Stomach (tissue), 8 donors: ENCODE measurements at regions not wholly inside any gene's neighbourhood (a gene's known extent, or its start where the extent isn't known, plus 50 kb on each side); places are given as distances from the start of the nearest gene placed in this dataset.

Experiments
- DNase-seq, 2 donors: peaks; one replicate each; pipeline versions ENCODE4 v3.0.0 to v3.0.0-alpha.2; 2013 to 2019
- H3K27ac ChIP-seq, 5 donors: fragments of 200-600 bp in 4 of 5; sonication (generic) in 4 of 5; one replicate each; pipeline ENCODE4 v1.5.1; 2013 to 2019; ENCODE audit warnings: mild to moderate bottlenecking in 1 of 5, moderate library complexity in 1 of 5
- H3K27me3 ChIP-seq, 3 donors: fragments of 200-600 bp; sonication (generic); one replicate each; pipeline ENCODE4 v1.5.1; 2017 to 2019; ENCODE audit warnings: mixed run types in 1 of 3
- H3K36me3 ChIP-seq, 4 donors: fragments of 200-600 bp; sonication (generic); 1 replicate in 3 of 4; 2 replicates in 1 of 4; pipeline ENCODE4 v1.5.1; 2016 to 2019
- H3K4me1 ChIP-seq, 4 donors: fragments of 200-600 bp; sonication (generic); one replicate each; pipeline ENCODE4 v1.5.1; 2016 to 2019
- H3K4me3 ChIP-seq, 4 donors: fragments of 200-600 bp; sonication (generic) in 3 of 4; one replicate each; pipeline ENCODE4 v1.5.1; 2016 to 2019; ENCODE audit warnings: mild to moderate bottlenecking in 1 of 4
- H3K9me3 ChIP-seq, 4 donors: fragments of 200-600 bp; sonication (generic); one replicate each; pipeline ENCODE4 v1.5.1; 2016 to 2019
- EP300 ChIP-seq: sonication (generic); formaldehyde crosslinking; IDR thresholded peaks from one replicate; pipeline ENCODE4 v1.6.1; 2017; ENCODE audit warnings: antibody characterized with exemption
- POLR2A ChIP-seq, 4 donors: fragments of 450-650 bp; IDR thresholded peaks; one replicate each; pipeline ENCODE4 v1.6.1; 2016; ENCODE audit warnings: antibody characterized with exemption in 4 of 4, control low read depth in 2 of 4, mild to moderate bottlenecking in 1 of 4, moderate library complexity in 1 of 4
- POLR2AphosphoS5 ChIP-seq, 3 donors: sonication (generic); formaldehyde crosslinking; IDR thresholded peaks; one replicate each; pipeline ENCODE4 v1.6.1; 2016; ENCODE audit warnings: antibody characterized with exemption in 3 of 3
- WGBS, 5 donors: extraction: QIAGEN DNeasy Blood & Tissue Kit in 3 of 5; methylation state at CpG; one replicate each; pipeline versions ENCODE4 v1.1.5 to v1.1.7; 2013 to 2018; 5-methylcytosine and 5-hydroxymethylcytosine counted together
- intact Hi-C: fragments of 100-400 bp; cut with DNase I; formaldehyde crosslinking; loops from one replicate; pipeline ENCODE4 v1.15.1; 2023; ENCODE audit warnings: low total_unique reads
- TF ChIP-seq, protein P1 (sequence below), 7 experiments: fragments of 450-650 bp in 4 of 7; fragments of 200-600 bp in 3 of 7; sonication (generic) in 3 of 7; IDR thresholded peaks; one replicate each; pipeline ENCODE4 v1.5.1; 2016 to 2019; ENCODE audit warnings: antibody characterized with exemption in 7 of 7, control low read depth in 2 of 7, mild to moderate bottlenecking in 1 of 7
- donor health status: healthy with polysubstance abuse.
- donor health status: Bipolar disorder and iron deficiency.
- donor health status: healthy.

DNA sequence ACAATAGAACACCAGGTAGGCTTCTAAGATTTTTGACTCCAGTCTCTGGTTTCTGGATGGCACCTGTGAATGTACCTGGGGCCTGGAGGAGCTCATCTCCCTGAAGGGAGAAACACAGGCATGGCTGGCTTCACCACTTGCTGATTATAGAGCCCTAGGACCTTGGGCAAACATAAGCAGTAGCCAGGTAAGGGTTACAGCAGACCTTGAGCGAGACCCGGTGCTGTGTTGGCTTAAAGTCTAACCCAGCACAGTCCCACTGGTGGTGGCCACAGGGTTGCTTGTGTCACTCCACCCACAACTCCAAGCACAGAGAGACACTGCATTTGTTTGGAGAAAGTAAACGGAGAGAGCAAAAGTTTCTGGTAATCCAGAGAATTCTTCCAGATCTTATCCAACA is 104.7 kb upstream of the SPOPL start:
- Histone ChIP-seq H3K9me3 (peaks cover 0 to 10% (median 6%) of the 10 kb centered on the region in 4 donors), H3K27ac (no peak overlapping the region), H3K4me1 (no peaks in the 10 kb centered on the region), H3K4me3 (no peak overlapping the region), H3K36me3 (no peaks in the 10 kb centered on the region), H3K27me3 (no peaks in the 10 kb centered on the region)
- intact Hi-C loops: no loop called here
- no peak for TF ChIP-seq POLR2AphosphoS5 (IDR thresholded peaks at IDR 0.05)
- no peak for TF ChIP-seq EP300
- TF ChIP-seq, protein P1, sequence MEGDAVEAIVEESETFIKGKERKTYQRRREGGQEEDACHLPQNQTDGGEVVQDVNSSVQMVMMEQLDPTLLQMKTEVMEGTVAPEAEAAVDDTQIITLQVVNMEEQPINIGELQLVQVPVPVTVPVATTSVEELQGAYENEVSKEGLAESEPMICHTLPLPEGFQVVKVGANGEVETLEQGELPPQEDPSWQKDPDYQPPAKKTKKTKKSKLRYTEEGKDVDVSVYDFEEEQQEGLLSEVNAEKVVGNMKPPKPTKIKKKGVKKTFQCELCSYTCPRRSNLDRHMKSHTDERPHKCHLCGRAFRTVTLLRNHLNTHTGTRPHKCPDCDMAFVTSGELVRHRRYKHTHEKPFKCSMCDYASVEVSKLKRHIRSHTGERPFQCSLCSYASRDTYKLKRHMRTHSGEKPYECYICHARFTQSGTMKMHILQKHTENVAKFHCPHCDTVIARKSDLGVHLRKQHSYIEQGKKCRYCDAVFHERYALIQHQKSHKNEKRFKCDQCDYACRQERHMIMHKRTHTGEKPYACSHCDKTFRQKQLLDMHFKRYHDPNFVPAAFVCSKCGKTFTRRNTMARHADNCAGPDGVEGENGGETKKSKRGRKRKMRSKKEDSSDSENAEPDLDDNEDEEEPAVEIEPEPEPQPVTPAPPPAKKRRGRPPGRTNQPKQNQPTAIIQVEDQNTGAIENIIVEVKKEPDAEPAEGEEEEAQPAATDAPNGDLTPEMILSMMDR (IDR thresholded peaks at IDR 0.05): no peak
- TF ChIP-seq POLR2A (IDR thresholded peaks at IDR 0.05): no peak
- DNase-seq: no peak
- 93 to 100% (median 97%) methylated on average over 3 of the region's 3 CpGs for WGBS, 5 donors

DNA sequence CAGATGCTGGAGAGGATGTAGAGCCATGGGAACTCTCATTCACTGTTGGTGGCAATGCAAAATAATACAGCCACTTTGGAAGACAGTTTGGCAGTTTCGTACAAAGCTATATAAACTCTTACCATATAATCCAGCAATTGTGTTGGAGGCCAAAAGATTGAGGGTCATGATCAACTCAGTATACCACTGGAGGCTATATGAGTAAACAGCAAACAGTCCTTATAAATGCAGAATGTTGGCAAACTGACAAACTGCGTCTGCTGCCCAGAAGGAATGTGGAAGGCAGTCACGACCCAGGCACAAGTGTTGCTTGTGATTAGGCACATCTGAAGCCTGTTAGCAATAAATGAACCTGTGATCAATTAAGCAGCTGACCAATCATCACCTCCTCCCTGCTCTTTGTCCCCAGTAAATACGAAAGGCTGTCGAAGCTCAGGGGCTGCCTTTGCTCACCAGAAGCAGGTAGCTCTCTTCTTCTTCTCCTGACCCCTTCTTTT is 98.1 kb upstream of the SPOPL start:
- H3K9me3 ChIP-seq: peaks cover 0 to 10% (median 6%) of the 10 kb centered on the region in 4 donors
- no peak overlapping the region for H3K27ac ChIP-seq
- no peaks in the 10 kb centered on the region for H3K36me3 ChIP-seq
- H3K4me3 ChIP-seq: no peak overlapping the region
- H3K27me3 ChIP-seq: no peaks in the 10 kb centered on the region
- 70 to 75% (median 74%) methylated on average over 5 of the region's 5 CpGs for WGBS, 5 donors
- H3K4me1 ChIP-seq: no peaks in the 10 kb centered on the region
- intact Hi-C loops: no loop called here
- no peak for DNase-seq
- TF ChIP-seq POLR2A (IDR thresholded peaks at IDR 0.05) (no peak), POLR2AphosphoS5 (IDR thresholded peaks at IDR 0.05) (no peak), EP300 (no peak)
- TF ChIP-seq, protein P1 (IDR thresholded peaks at IDR 0.05): no peak

DNA sequence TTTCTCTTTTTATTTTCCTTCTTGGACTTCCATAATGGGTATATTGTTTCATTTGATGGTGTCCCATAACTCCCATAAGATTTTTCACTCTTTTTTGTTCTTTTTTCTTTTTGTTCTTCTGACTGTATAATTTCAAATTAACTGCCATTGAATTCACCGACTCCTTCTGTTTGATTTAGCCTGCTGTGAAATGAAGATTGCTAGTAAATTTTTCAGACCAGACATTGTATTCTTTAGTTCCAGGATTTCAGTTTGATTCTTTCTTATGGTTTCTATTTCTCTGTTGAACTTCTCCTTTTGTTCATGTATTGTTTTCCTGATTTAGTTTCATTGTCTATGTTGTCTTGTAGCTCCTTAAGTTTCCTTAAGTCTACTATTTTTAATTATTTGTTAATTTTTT is 87.6 kb upstream of the SPOPL start:
- no peak for DNase-seq
- 80 to 100% (median 98%) methylated on average over 1 of the region's 1 CpG for WGBS, 5 donors
- intact Hi-C loops: no loop called here
- Histone ChIP-seq H3K4me1 (no peaks in the 10 kb centered on the region), H3K27me3 (no peaks in the 10 kb centered on the region), H3K27ac (no peak overlapping the region), H3K36me3 (no peaks in the 10 kb centered on the region), H3K4me3 (no peak overlapping the region), H3K9me3 (peaks cover 0 to 37% (median 26%) of the 10 kb centered on the region in 4 donors)
- TF ChIP-seq POLR2AphosphoS5 (IDR thresholded peaks at IDR 0.05): no peak
- no peak for TF ChIP-seq POLR2A (IDR thresholded peaks at IDR 0.05)
- no peak for TF ChIP-seq EP300
- TF ChIP-seq, protein P1 (IDR thresholded peaks at IDR 0.05): no peak

DNA sequence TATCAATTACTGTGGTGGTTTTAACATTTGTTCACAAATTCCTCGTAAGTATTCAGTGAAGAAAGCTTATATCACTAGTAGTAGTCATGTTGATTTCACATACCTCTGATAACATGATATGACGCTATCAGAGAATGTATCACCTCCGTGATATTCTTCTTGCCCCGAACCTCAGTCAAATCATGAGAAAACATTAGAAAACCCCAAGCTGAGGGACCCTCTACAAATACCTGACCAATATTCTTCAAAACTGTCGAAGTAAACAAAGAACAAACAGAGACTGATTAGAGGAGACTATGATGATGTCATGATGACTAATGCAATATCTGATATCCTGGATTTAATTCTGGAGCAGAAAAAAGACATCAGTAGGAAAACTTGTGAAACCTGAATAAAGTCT is 85.6 kb upstream of the SPOPL start:
- H3K4me1 ChIP-seq: no peaks in the 10 kb centered on the region
- intact Hi-C loops: no loop called here
- no peaks in the 10 kb centered on the region for H3K27me3 ChIP-seq
- 54 to 78% (median 62%) methylated on average over 5 of the region's 5 CpGs for WGBS, 5 donors
- DNase-seq: no peak
- TF ChIP-seq, protein P1 (IDR thresholded peaks at IDR 0.05): no peak
- TF ChIP-seq EP300: no peak
- TF ChIP-seq POLR2A (IDR thresholded peaks at IDR 0.05): no peak
- no peak for TF ChIP-seq POLR2AphosphoS5 (IDR thresholded peaks at IDR 0.05)
- H3K27ac ChIP-seq: no peak overlapping the region
- H3K36me3 ChIP-seq: no peaks in the 10 kb centered on the region
- H3K9me3 ChIP-seq: peaks cover 0 to 31% (median 26%) of the 10 kb centered on the region in 4 donors
- H3K4me3 ChIP-seq: no peak overlapping the region
